Spleen (tissue), 7 donors: ENCODE measurements at regions not wholly inside any gene's neighbourhood (a gene's known extent, or its start where the extent isn't known, plus 50 kb on each side); places are given as distances from the start of the nearest gene placed in this dataset.

ENCODE experiments used
- POLR2A ChIP-seq, 3 donors: fragments of 450-650 bp; IDR thresholded peaks; one replicate each; pipeline ENCODE4 v1.5.1; 2017; ENCODE audit warnings: antibody characterized with exemption in 3 of 3, mild to moderate bottlenecking in 1 of 3
- TF ChIP-seq, protein P1 (sequence below), 11 experiments: fragments of 200-600 bp in 7 of 11; fragments of 450-650 bp in 4 of 11; sonication (generic) in 4 of 11; IDR thresholded peaks in 8 of 11; conservative IDR thresholded peaks in 3 of 11; 1 replicate in 7 of 11; 2 replicates in 4 of 11; pipeline versions ENCODE4 v1.4.0 to v1.8.0; 2016 to 2021; ENCODE audit warnings: antibody characterized with exemption in 11 of 11, inconsistent platforms in 4 of 11, mild to moderate bottlenecking in 1 of 11
- donor health status: DM: no; HTN: no; CAD: no; lungs with moderate emphysema.
- donor health status: DM: no; HTN: no; CAD: no.
- donor health status: DM: no; HTN: no; CAD: no.

DNA sequence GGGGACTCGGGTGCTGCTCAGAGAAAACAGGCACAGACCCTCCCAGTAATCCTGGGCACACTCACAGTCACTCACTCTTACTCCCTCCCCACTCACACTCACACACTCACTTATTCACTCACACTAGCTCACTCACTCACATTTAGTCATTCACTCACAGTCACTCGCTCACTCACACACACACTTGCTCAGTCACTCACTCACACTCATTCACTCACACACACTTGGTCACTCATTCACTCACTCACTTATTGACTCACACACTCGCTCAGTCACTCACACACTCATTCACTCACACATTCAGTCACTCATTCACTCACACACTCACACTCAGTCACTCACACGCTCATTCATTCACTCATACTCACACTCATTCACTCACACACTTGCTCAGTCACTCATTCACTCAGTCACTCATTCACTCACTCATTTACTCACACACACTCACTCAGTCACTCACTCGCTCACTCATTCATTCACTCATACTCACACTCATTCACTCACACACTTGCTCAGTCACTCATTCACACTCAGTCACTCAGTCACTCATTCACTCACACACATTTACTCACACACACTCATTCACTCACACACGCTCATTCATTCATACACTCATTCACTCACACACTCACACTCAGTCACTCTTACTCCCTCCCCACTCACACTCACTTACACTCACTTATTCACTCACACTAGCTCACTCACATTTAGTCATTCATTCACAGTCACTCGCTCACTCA lies 164.2 kb upstream of the C1orf174 start:
- TF ChIP-seq, protein P1, sequence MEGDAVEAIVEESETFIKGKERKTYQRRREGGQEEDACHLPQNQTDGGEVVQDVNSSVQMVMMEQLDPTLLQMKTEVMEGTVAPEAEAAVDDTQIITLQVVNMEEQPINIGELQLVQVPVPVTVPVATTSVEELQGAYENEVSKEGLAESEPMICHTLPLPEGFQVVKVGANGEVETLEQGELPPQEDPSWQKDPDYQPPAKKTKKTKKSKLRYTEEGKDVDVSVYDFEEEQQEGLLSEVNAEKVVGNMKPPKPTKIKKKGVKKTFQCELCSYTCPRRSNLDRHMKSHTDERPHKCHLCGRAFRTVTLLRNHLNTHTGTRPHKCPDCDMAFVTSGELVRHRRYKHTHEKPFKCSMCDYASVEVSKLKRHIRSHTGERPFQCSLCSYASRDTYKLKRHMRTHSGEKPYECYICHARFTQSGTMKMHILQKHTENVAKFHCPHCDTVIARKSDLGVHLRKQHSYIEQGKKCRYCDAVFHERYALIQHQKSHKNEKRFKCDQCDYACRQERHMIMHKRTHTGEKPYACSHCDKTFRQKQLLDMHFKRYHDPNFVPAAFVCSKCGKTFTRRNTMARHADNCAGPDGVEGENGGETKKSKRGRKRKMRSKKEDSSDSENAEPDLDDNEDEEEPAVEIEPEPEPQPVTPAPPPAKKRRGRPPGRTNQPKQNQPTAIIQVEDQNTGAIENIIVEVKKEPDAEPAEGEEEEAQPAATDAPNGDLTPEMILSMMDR (IDR thresholded peaks at IDR 0.05 in 8 of 11, conservative IDR thresholded peaks at IDR 0.05 in 3 of 11) = no peak
- no peak for TF ChIP-seq POLR2A (IDR thresholded peaks at IDR 0.05)
